Activated B cell treated with CpG ODN at 0.5 μM for 24 hours (primary cell): ENCODE measurements at regions not wholly inside any gene's neighbourhood (a gene's known extent, or its start where the extent isn't known, plus 50 kb on each side); places are given as distances from the start of the nearest gene placed in this dataset.
"Not testable (repeated sequence)": the region's sequence is repeated elsewhere in the genome, so short reads cannot be mapped to it uniquely, and the experiment has no call there.

Source experiments
- ATAC-seq: fragments of 200-7000 bp; cut with Tn5 transposase; one replicate; pipeline ENCODE4 v1.10.0; 2021; ENCODE audit warnings: low read depth, mild to moderate bottlenecking, moderate library complexity
- CTCF ChIA-PET: fragments of 350-600 bp; sonication (Branson Sonifier 250); formaldehyde crosslinking; loops from one replicate; lab custom pipeline; 2021; ENCODE audit warnings: antibody characterized with exemption; lab: Charles Lee
- POLR2A ChIA-PET: fragments of 350-600 bp; sonication (Branson Sonifier 250); formaldehyde crosslinking; loops from one replicate; lab custom pipeline; 2021; ENCODE audit warnings: antibody characterized with exemption; lab: Charles Lee
- DNase-seq: peaks from one replicate; pipeline ENCODE4 v3.0.0; 2022
- H3K27ac Mint-ChIP-seq: one replicate; pipeline ENCODE4 v1.8.0; 2020; ENCODE audit warnings: mixed read lengths
- H3K27me3 Mint-ChIP-seq: one replicate; pipeline ENCODE4 v1.8.0; 2021; ENCODE audit warnings: mixed read lengths
- H3K36me3 Mint-ChIP-seq: one replicate; pipeline ENCODE4 v1.8.0; 2021; ENCODE audit warnings: low read depth, mixed read lengths
- H3K4me1 Mint-ChIP-seq: one replicate; pipeline ENCODE4 v1.8.0; 2021; ENCODE audit warnings: mixed read lengths
- H3K4me3 Mint-ChIP-seq: one replicate; pipeline ENCODE4 v1.8.0; 2020; ENCODE audit warnings: mild to moderate bottlenecking, mixed read lengths
- H3K9me3 Mint-ChIP-seq: one replicate; pipeline ENCODE4 v1.8.0; 2020; ENCODE audit warnings: mixed read lengths
- CTCF ChIP-seq: fragments of 200-600 bp; IDR thresholded peaks from one replicate; pipeline ENCODE4 v1.8.0; 2022; ENCODE audit warnings: antibody characterized with exemption, mild to moderate bottlenecking
- intact Hi-C: fragments of 100-400 bp; cut with micrococcal nuclease; formaldehyde crosslinking; loops from one replicate; pipeline ENCODE4 v1.15.1; 2024

- ATAC-seq (no peak), DNase-seq (no peak)
- Mint-ChIP-seq H3K4me1 (no peaks in the 10 kb centered on the region), H3K9me3 (no peaks in the 10 kb centered on the region), H3K36me3 (no peaks in the 10 kb centered on the region), H3K27ac (no peak overlapping the region), H3K4me3 (no peak overlapping the region), H3K27me3 (no peaks in the 10 kb centered on the region)
- TF ChIP-seq CTCF: no peak
- ChIA-PET CTCF (no interaction called here), POLR2A (no interaction called here)
- intact Hi-C loops: no loop called here
Observed at GRCh38 chr21:14058566-14058965, 152.2 kb downstream of the LIPI start.

GRCh38 chr21:14057841-14058481 lies 152.8 kb downstream of the LIPI start:
- H3K27me3 Mint-ChIP-seq, H3K4me1 Mint-ChIP-seq, ATAC-seq, intact Hi-C loops, H3K27ac Mint-ChIP-seq, H3K9me3 Mint-ChIP-seq, POLR2A ChIA-PET, CTCF ChIA-PET, DNase-seq, H3K36me3 Mint-ChIP-seq, H3K4me3 Mint-ChIP-seq: not testable (repeated sequence)

- H3K27me3 Mint-ChIP-seq: no peaks in the 10 kb centered on the region
- POLR2A ChIA-PET: no interaction called here
- CTCF ChIA-PET: no interaction called here
- no peak for DNase-seq
- H3K4me1 Mint-ChIP-seq: no peaks in the 10 kb centered on the region
- intact Hi-C loops: no loop called here
- no peak overlapping the region for H3K4me3 Mint-ChIP-seq
- H3K9me3 Mint-ChIP-seq: no peaks in the 10 kb centered on the region
- ATAC-seq: no peak
- TF ChIP-seq CTCF: no peak
- no peak overlapping the region for H3K27ac Mint-ChIP-seq
- no peaks in the 10 kb centered on the region for H3K36me3 Mint-ChIP-seq
Observed at GRCh38 chr21:14057313-14057712, 153.4 kb downstream of the LIPI start.

GRCh38 chr21:14056771-14057191 lies 154.0 kb downstream of the LIPI start:
- POLR2A ChIA-PET: no interaction called here
- ATAC-seq (no peak), DNase-seq (no peak)
- Mint-ChIP-seq H3K4me3 (no peak overlapping the region), H3K9me3 (no peaks in the 10 kb centered on the region), H3K4me1 (no peaks in the 10 kb centered on the region), H3K27ac (no peak overlapping the region), H3K27me3 (no peaks in the 10 kb centered on the region), H3K36me3 (no peaks in the 10 kb centered on the region)
- CTCF ChIA-PET: no interaction called here
- no peak for TF ChIP-seq CTCF
- intact Hi-C loops: no loop called here

- intact Hi-C loops, ATAC-seq, CTCF ChIA-PET, H3K4me3 Mint-ChIP-seq, DNase-seq, H3K9me3 Mint-ChIP-seq, H3K36me3 Mint-ChIP-seq, H3K27ac Mint-ChIP-seq, H3K27me3 Mint-ChIP-seq, POLR2A ChIA-PET, H3K4me1 Mint-ChIP-seq: not testable (repeated sequence)
Observed at GRCh38 chr21:14055746-14056515, 154.8 kb downstream of the LIPI start.

- ChIA-PET POLR2A (no interaction called here), CTCF (no interaction called here)
- no peak for ATAC-seq
- intact Hi-C loops: no loop called here
- TF ChIP-seq CTCF: no peak
- H3K36me3 Mint-ChIP-seq: no peaks in the 10 kb centered on the region
- no peak overlapping the region for H3K4me3 Mint-ChIP-seq
- no peak overlapping the region for H3K27ac Mint-ChIP-seq
- H3K9me3 Mint-ChIP-seq: no peaks in the 10 kb centered on the region
- no peaks in the 10 kb centered on the region for H3K27me3 Mint-ChIP-seq
- DNase-seq: no peak
- no peaks in the 10 kb centered on the region for H3K4me1 Mint-ChIP-seq
Observed at GRCh38 chr21:14054682-14055081, 156.1 kb downstream of the LIPI start.
